HEK293 (cell line): ENCODE measurements at regions not wholly inside any gene's neighbourhood (a gene's known extent, or its start where the extent isn't known, plus 50 kb on each side); places are given as distances from the start of the nearest gene placed in this dataset.

Experiments
- CTCF ChIA-PET: fragments of 350-600 bp; formaldehyde crosslinking; extraction: SDS; loops from one replicate; lab custom pipeline; 2021; ENCODE audit warnings: antibody characterized with exemption; lab: Yijun Ruan, JAX
- POLR2A ChIA-PET: fragments of 300-600 bp; formaldehyde crosslinking; extraction: SDS; loops from one replicate; lab custom pipeline; 2020; ENCODE audit warnings: antibody characterized with exemption, inconsistent platforms; lab: Yijun Ruan, JAX
- H3K27ac ChIP-seq: fragments of 200-500 bp; sonication (Bioruptor generic); 2 replicates; pipeline ENCODE4 v1.5.1; 2014; ENCODE audit warnings: low read depth, low read length, control low read depth, inconsistent platforms; ENCODE audit errors: extremely low read depth
- H3K36me3 ChIP-seq, 2 experiments: fragments of 200-500 bp in 1 of 2; sonication (Bioruptor generic) in 1 of 2; 1 replicate in 1 of 2; 2 replicates in 1 of 2; pipeline ENCODE4 v1.5.1; 2014 to 2017; ENCODE audit warnings: inconsistent platforms in 2 of 2, low read length in 2 of 2; ENCODE audit not compliant: control insufficient read depth in 2 of 2, insufficient read depth in 1 of 2
- H3K4me1 ChIP-seq: fragments of 200-500 bp; sonication (Bioruptor generic); 2 replicates; pipeline ENCODE4 v1.5.1; 2014; ENCODE audit warnings: mild to moderate bottlenecking, low read length, inconsistent platforms; ENCODE audit not compliant: control insufficient read depth, insufficient read depth
- H3K4me3 ChIP-seq: 2 replicates; pipeline ENCODE4 v1.5.1; 2011; ENCODE audit warnings: low read depth, mild to moderate bottlenecking, control low read depth, low read length, moderate library complexity
- H3K9me3 ChIP-seq: fragments of 200-500 bp; sonication (Bioruptor generic); 2 replicates; pipeline ENCODE4 v1.5.1; 2014; ENCODE audit warnings: low read depth, low read length, inconsistent platforms; ENCODE audit not compliant: control insufficient read depth, insufficient read depth
- BCL6B ChIP-seq: fragments of 450-650 bp; formaldehyde crosslinking; IDR thresholded peaks from 2 replicates; pipeline ENCODE4 v1.5.1; 2017; ENCODE audit warnings: missing biosample characterization, missing genetic modification characterization
- EGR2 ChIP-seq: fragments of 450-650 bp; formaldehyde crosslinking; IDR thresholded peaks from 2 replicates; pipeline ENCODE4 v1.5.1; 2016; ENCODE audit warnings: low read depth, missing biosample characterization, missing genetic modification characterization
- IKZF3 ChIP-seq: fragments of 450-650 bp; IDR thresholded peaks from 2 replicates; pipeline ENCODE4 v1.5.0; 2018; ENCODE audit warnings: missing biosample characterization, mild to moderate bottlenecking, missing genetic modification characterization, moderate library complexity
- KLF1 ChIP-seq: fragments of 450-650 bp; formaldehyde crosslinking; IDR thresholded peaks from 2 replicates; pipeline ENCODE4 v1.5.1; 2016; ENCODE audit warnings: missing biosample characterization, missing genetic modification characterization
- PATZ1 ChIP-seq: fragments of 450-650 bp; formaldehyde crosslinking; IDR thresholded peaks from 2 replicates; pipeline ENCODE4 v1.5.1; 2016; ENCODE audit warnings: missing biosample characterization, missing genetic modification characterization
- PRDM6 ChIP-seq: fragments of 450-650 bp; formaldehyde crosslinking; IDR thresholded peaks from 2 replicates; pipeline ENCODE4 v1.5.1; 2017; ENCODE audit warnings: missing biosample characterization, missing genetic modification characterization
- RBAK ChIP-seq: fragments of 450-650 bp; formaldehyde crosslinking; IDR thresholded peaks from 2 replicates; pipeline ENCODE4 v1.5.1; 2016; ENCODE audit warnings: missing biosample characterization, missing genetic modification characterization
- REPIN1 ChIP-seq: fragments of 450-650 bp; formaldehyde crosslinking; IDR thresholded peaks from 2 replicates; pipeline ENCODE4 v1.5.1; 2017; ENCODE audit warnings: missing biosample characterization, missing genetic modification characterization, low read depth
- WT1 ChIP-seq: fragments of 450-650 bp; formaldehyde crosslinking; IDR thresholded peaks from 2 replicates; pipeline ENCODE4 v1.5.1; 2016; ENCODE audit warnings: missing biosample characterization, missing genetic modification characterization
- ZBTB17 ChIP-seq: fragments of 450-650 bp; formaldehyde crosslinking; IDR thresholded peaks from 2 replicates; pipeline ENCODE4 v1.5.1; 2016; ENCODE audit warnings: missing biosample characterization, missing genetic modification characterization
- ZBTB7A ChIP-seq: fragments of 450-650 bp; formaldehyde crosslinking; IDR thresholded peaks from 2 replicates; pipeline ENCODE4 v1.5.1; 2016; ENCODE audit warnings: low read depth, missing biosample characterization, missing genetic modification characterization
- ZFP69B ChIP-seq: fragments of 450-650 bp; formaldehyde crosslinking; IDR thresholded peaks from 2 replicates; pipeline ENCODE4 v1.5.1; 2016; ENCODE audit warnings: missing biosample characterization, missing genetic modification characterization
- ZNF174 ChIP-seq: fragments of 450-650 bp; formaldehyde crosslinking; IDR thresholded peaks from 2 replicates; pipeline ENCODE4 v1.5.0; 2017; ENCODE audit warnings: missing biosample characterization, mild to moderate bottlenecking, missing genetic modification characterization
- ZNF19 ChIP-seq: fragments of 450-650 bp; formaldehyde crosslinking; IDR thresholded peaks from 2 replicates; pipeline ENCODE4; 2016; ENCODE audit warnings: missing biosample characterization, missing genetic modification characterization, low read depth
- ZNF221 ChIP-seq: fragments of 450-650 bp; formaldehyde crosslinking; IDR thresholded peaks from 2 replicates; pipeline ENCODE4 v1.5.1; 2017; ENCODE audit warnings: missing biosample characterization, missing genetic modification characterization, borderline replicate concordance
- ZNF248 ChIP-seq: fragments of 450-650 bp; formaldehyde crosslinking; IDR thresholded peaks from 2 replicates; pipeline ENCODE4 v1.5.1; 2017; ENCODE audit warnings: missing biosample characterization, missing genetic modification characterization
- ZNF292 ChIP-seq: fragments of 450-650 bp; formaldehyde crosslinking; IDR thresholded peaks from 2 replicates; pipeline ENCODE4 v1.5.1; 2016; ENCODE audit warnings: low read depth, missing biosample characterization, missing genetic modification characterization, borderline replicate concordance
- ZNF324 ChIP-seq: fragments of 450-650 bp; formaldehyde crosslinking; IDR thresholded peaks from 2 replicates; pipeline ENCODE4 v1.5.1; 2016; ENCODE audit warnings: missing biosample characterization, missing genetic modification characterization
- ZNF335 ChIP-seq: fragments of 450-650 bp; formaldehyde crosslinking; conservative IDR thresholded peaks from 2 replicates; pipeline ENCODE4 v1.5.1; 2016; ENCODE audit warnings: missing biosample characterization, missing genetic modification characterization
- ZNF341 ChIP-seq: fragments of 450-650 bp; formaldehyde crosslinking; IDR thresholded peaks from 2 replicates; pipeline ENCODE4; 2016; ENCODE audit warnings: low read depth, missing biosample characterization, missing genetic modification characterization
- ZNF366 ChIP-seq: fragments of 450-650 bp; formaldehyde crosslinking; conservative IDR thresholded peaks from 2 replicates; pipeline ENCODE4 v1.5.1; 2016; ENCODE audit warnings: missing biosample characterization, missing genetic modification characterization
- ZNF48 ChIP-seq: fragments of 450-650 bp; formaldehyde crosslinking; IDR thresholded peaks from 2 replicates; pipeline ENCODE4 v1.5.1; 2016; ENCODE audit warnings: missing biosample characterization, missing genetic modification characterization
- ZNF510 ChIP-seq: fragments of 450-650 bp; formaldehyde crosslinking; IDR thresholded peaks from 2 replicates; pipeline ENCODE4 v1.5.1; 2018; ENCODE audit warnings: mild to moderate bottlenecking, missing genetic modification characterization, missing biosample characterization; ENCODE audit not compliant: insufficient replicate concordance
- ZNF548 ChIP-seq: fragments of 450-650 bp; formaldehyde crosslinking; IDR thresholded peaks from 2 replicates; pipeline ENCODE4 v1.5.1; 2016; ENCODE audit warnings: missing biosample characterization, missing genetic modification characterization
- ZNF555 ChIP-seq: fragments of 450-650 bp; formaldehyde crosslinking; conservative IDR thresholded peaks from 2 replicates; pipeline ENCODE4 v1.5.1; 2017; ENCODE audit warnings: missing biosample characterization, mild to moderate bottlenecking, missing genetic modification characterization, inconsistent platforms
- ZNF600 ChIP-seq: fragments of 450-650 bp; formaldehyde crosslinking; IDR thresholded peaks from 2 replicates; pipeline ENCODE4 v1.5.1; 2016; ENCODE audit warnings: missing biosample characterization, missing genetic modification characterization
- ZNF660 ChIP-seq: fragments of 450-650 bp; IDR thresholded peaks from 2 replicates; pipeline ENCODE4 v1.5.1; 2018; ENCODE audit warnings: missing biosample characterization, mild to moderate bottlenecking, missing genetic modification characterization
- ZNF785 ChIP-seq: fragments of 450-650 bp; formaldehyde crosslinking; IDR thresholded peaks from 2 replicates; pipeline ENCODE4 v1.5.1; 2016; ENCODE audit warnings: missing biosample characterization, missing genetic modification characterization
- ZSCAN16 ChIP-seq: fragments of 450-650 bp; formaldehyde crosslinking; IDR thresholded peaks from 2 replicates; pipeline ENCODE4 v1.5.1; 2016; ENCODE audit warnings: missing biosample characterization, missing genetic modification characterization
- TF ChIP-seq, protein P1 (sequence below): fragments of 450-650 bp; formaldehyde crosslinking; IDR thresholded peaks from 2 replicates; pipeline ENCODE4 v1.5.1; 2017; ENCODE audit warnings: missing biosample characterization, missing genetic modification characterization

GRCh38 chr5:86314951-86315350, 302.8 kb upstream of the COX7C start:
- no peaks in the 10 kb centered on the region for H3K36me3 ChIP-seq
- H3K27ac ChIP-seq = no peak overlapping the region
- H3K4me1 ChIP-seq = no peaks in the 10 kb centered on the region
- ChIA-PET POLR2A (no interaction called here), CTCF (no interaction called here)
- H3K9me3 ChIP-seq = no peaks in the 10 kb centered on the region
- no peak overlapping the region for H3K4me3 ChIP-seq
- TF ChIP-seq ZFP69B (no peak), ZNF785 (no peak)

DNA sequence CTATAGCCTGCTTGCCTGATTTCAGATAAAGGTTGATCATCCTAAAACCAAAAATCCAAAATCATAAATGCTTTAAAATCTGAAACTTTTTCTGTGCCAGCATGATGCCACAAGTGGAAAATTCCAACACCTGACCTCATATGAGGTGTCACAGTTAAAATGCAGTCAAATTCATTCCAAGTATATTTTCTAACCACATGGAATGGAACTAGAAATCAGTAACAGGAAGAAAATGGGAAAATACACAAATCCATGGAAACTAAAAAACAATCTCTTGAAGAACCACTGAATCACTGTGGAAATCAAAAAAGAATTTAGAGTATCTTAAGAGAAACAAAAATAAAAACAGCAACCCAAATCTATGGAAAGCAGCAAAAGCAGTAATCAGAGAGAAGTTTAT, 297.5 kb upstream of the COX7C start:
- CTCF ChIA-PET = no interaction called here

GRCh38 chr5:86329318-86329717, 288.4 kb upstream of the COX7C start:
- H3K27ac ChIP-seq = no peak overlapping the region
- POLR2A ChIA-PET = no interaction called here
- CTCF ChIA-PET = no interaction called here
- no peaks in the 10 kb centered on the region for H3K36me3 ChIP-seq
- H3K4me1 ChIP-seq = no peaks in the 10 kb centered on the region
- H3K9me3 ChIP-seq = no peaks in the 10 kb centered on the region
- no peak overlapping the region for H3K4me3 ChIP-seq
- TF ChIP-seq BCL6B (tag by site-specific recombination) = no peak
- TF ChIP-seq ZSCAN16 = no peak
- TF ChIP-seq ZNF48 (tag by site-specific recombination) = no peak
- no peak for TF ChIP-seq WT1 (tag by site-specific recombination)
- TF ChIP-seq ZNF324 (tag by site-specific recombination) = no peak
- TF ChIP-seq ZNF600 (tag by site-specific recombination) = no peak
- TF ChIP-seq ZBTB17 (tag by site-specific recombination) = no peak
- TF ChIP-seq ZNF174 (tag by site-specific recombination) = no peak
- no peak for TF ChIP-seq ZNF335
- no peak for TF ChIP-seq RBAK
- no peak for TF ChIP-seq ZNF341 (tag by site-specific recombination)
- TF ChIP-seq ZBTB7A = no peak
- no peak for TF ChIP-seq PATZ1 (tag by site-specific recombination)
- TF ChIP-seq ZNF292 (tag by site-specific recombination) = no peak
- TF ChIP-seq KLF1 (tag by site-specific recombination) = no peak
- no peak for TF ChIP-seq ZNF510
- no peak for TF ChIP-seq REPIN1 (tag by site-specific recombination)
- TF ChIP-seq, protein P1, sequence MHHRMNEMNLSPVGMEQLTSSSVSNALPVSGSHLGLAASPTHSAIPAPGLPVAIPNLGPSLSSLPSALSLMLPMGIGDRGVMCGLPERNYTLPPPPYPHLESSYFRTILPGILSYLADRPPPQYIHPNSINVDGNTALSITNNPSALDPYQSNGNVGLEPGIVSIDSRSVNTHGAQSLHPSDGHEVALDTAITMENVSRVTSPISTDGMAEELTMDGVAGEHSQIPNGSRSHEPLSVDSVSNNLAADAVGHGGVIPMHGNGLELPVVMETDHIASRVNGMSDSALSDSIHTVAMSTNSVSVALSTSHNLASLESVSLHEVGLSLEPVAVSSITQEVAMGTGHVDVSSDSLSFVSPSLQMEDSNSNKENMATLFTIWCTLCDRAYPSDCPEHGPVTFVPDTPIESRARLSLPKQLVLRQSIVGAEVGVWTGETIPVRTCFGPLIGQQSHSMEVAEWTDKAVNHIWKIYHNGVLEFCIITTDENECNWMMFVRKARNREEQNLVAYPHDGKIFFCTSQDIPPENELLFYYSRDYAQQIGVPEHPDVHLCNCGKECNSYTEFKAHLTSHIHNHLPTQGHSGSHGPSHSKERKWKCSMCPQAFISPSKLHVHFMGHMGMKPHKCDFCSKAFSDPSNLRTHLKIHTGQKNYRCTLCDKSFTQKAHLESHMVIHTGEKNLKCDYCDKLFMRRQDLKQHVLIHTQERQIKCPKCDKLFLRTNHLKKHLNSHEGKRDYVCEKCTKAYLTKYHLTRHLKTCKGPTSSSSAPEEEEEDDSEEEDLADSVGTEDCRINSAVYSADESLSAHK (tag by site-specific recombination) = no peak

More for the DNA sequence above, 297.5 kb upstream of the COX7C start:
- no peak overlapping the region for H3K4me3 ChIP-seq
- H3K36me3 ChIP-seq = no peaks in the 10 kb centered on the region
- POLR2A ChIA-PET = no interaction called here
- H3K27ac ChIP-seq = no peak overlapping the region
- no peaks in the 10 kb centered on the region for H3K9me3 ChIP-seq
- H3K4me1 ChIP-seq = no peaks in the 10 kb centered on the region
- TF ChIP-seq ZNF660 (tag by site-specific recombination) (no peak), ZNF548 (tag by site-specific recombination) (no peak), EGR2 (tag by site-specific recombination) (no peak), ZNF292 (tag by site-specific recombination) (no peak), PRDM6 (tag by site-specific recombination) (no peak), ZSCAN16 (no peak), IKZF3 (tag by site-specific recombination) (no peak), ZNF19 (tag by site-specific recombination) (no peak), ZNF221 (tag by site-specific recombination) (no peak), ZNF555 (tag by site-specific recombination) (no peak), ZNF366 (no peak), ZNF248 (tag by site-specific recombination) (no peak)
